Fibroblast of lung (primary cell): ENCODE measurements at regions not wholly inside any gene's neighbourhood (a gene's known extent, or its start where the extent isn't known, plus 50 kb on each side); places are given as distances from the start of the nearest gene placed in this dataset.

Experiments used
- DNase-seq, 2 donors: peaks; one replicate each; pipeline versions ENCODE4 v3.0.0 to v3.0.0-alpha.2; 2010; ENCODE audit warnings: low read depth in 2 of 2
- H2AFZ ChIP-seq: 2 replicates; pipeline ENCODE4 v1.5.1; 2012; ENCODE audit warnings: low read length, control low read depth, inconsistent platforms
- H3K27ac ChIP-seq: 2 replicates; pipeline ENCODE4 v1.5.1; 2011; ENCODE audit warnings: low read length, control low read depth; ENCODE audit not compliant: insufficient read depth
- H3K27me3 ChIP-seq: 2 replicates; pipeline ENCODE4 v1.5.1; 2011; ENCODE audit warnings: mild to moderate bottlenecking, low read length; ENCODE audit not compliant: control insufficient read depth, insufficient read depth
- H3K36me3 ChIP-seq: 2 replicates; pipeline ENCODE4 v1.5.1; 2011; ENCODE audit warnings: low read length; ENCODE audit not compliant: control insufficient read depth, insufficient read depth
- H3K4me1 ChIP-seq: 2 replicates; pipeline ENCODE4 v1.5.1; 2011; ENCODE audit warnings: low read length; ENCODE audit not compliant: control insufficient read depth, insufficient read depth; ENCODE audit errors: extremely low read depth
- H3K4me2 ChIP-seq: 2 replicates; pipeline ENCODE4 v1.5.1; 2011; ENCODE audit warnings: low read length, control low read depth; ENCODE audit not compliant: insufficient read depth; ENCODE audit errors: extremely low read depth
- H3K4me3 ChIP-seq, 4 experiments: fragments of 200-600 bp in 1 of 4; sonication (generic) in 1 of 4; replicated peaks in 1 of 4; 2 replicates each; pipeline ENCODE4 v1.5.1; 2011 to 2016; ENCODE audit warnings: low read length in 4 of 4, low read depth in 3 of 4, mild to moderate bottlenecking in 3 of 4, control low read depth in 2 of 4, inconsistent platforms in 1 of 4, mixed read lengths in 1 of 4; ENCODE audit not compliant: insufficient read depth in 1 of 4; ENCODE audit errors: control extremely low read depth in 1 of 4
- H3K79me2 ChIP-seq: 2 replicates; pipeline ENCODE4 v1.5.1; 2012; ENCODE audit warnings: mild to moderate bottlenecking, low read length, inconsistent platforms; ENCODE audit not compliant: control insufficient read depth, insufficient read depth
- H3K9ac ChIP-seq: 2 replicates; pipeline ENCODE4 v1.5.1; 2011; ENCODE audit warnings: mild to moderate bottlenecking, low read length, control low read depth; ENCODE audit not compliant: insufficient read depth
- H3K9me3 ChIP-seq: 2 replicates; pipeline ENCODE4 v1.5.1; 2012; ENCODE audit warnings: low read depth, low read length; ENCODE audit not compliant: control insufficient read depth, insufficient read depth
- H4K20me1 ChIP-seq: 2 replicates; pipeline ENCODE4 v1.5.1; 2011; ENCODE audit warnings: low read length; ENCODE audit not compliant: control insufficient read depth, insufficient read depth; ENCODE audit errors: extremely low read depth
- CTCF ChIP-seq, 2 donors: IDR thresholded peaks in 1 of 2; conservative IDR thresholded peaks in 1 of 2; 1 replicate in 1 of 2; 2 replicates in 1 of 2; pipeline ENCODE4 v1.5.1; 2011 to 2012; ENCODE audit warnings: low read length in 2 of 2, control low read depth in 1 of 2, inconsistent platforms in 1 of 2, low read depth in 1 of 2, mild to moderate bottlenecking in 1 of 2
- EZH2 ChIP-seq: IDR thresholded peaks from 2 replicates; pipeline ENCODE4 v1.5.1; 2012; ENCODE audit warnings: low read length, control low read depth, mild to moderate bottlenecking; ENCODE audit errors: missing control alignments

- Histone ChIP-seq H3K27me3 (no peaks in the 10 kb centered on the region), H3K4me3 (no peak overlapping the region), H4K20me1 (no peaks in the 10 kb centered on the region), H2AFZ (no peak overlapping the region), H3K36me3 (no peaks in the 10 kb centered on the region), H3K4me2 (no peak overlapping the region), H3K4me1 (no peaks in the 10 kb centered on the region), H3K9ac (no peak overlapping the region), H3K79me2 (no peaks in the 10 kb centered on the region), H3K27ac (no peak overlapping the region), H3K9me3 (no peaks in the 10 kb centered on the region)
- TF ChIP-seq CTCF (conservative IDR thresholded peaks at IDR 0.05 in 1 of 2, IDR thresholded peaks at IDR 0.05 in 1 of 2; ENCODE audit: low read depth in 1 of 2, low read length in 2 of 2): no peak
- TF ChIP-seq EZH2: no peak
- no peak for DNase-seq
These were observed 1065.6 kb downstream of the PLA2G4A start for GRCh38 chr1:187894349-187894748.

GRCh38 chr1:187903223-187903622 is 1074.5 kb downstream of the PLA2G4A start:
- Histone ChIP-seq H3K4me2 (no peak overlapping the region), H3K27me3 (no peaks in the 10 kb centered on the region), H4K20me1 (no peaks in the 10 kb centered on the region), H3K36me3 (no peaks in the 10 kb centered on the region), H3K27ac (no peak overlapping the region), H3K4me3 (no peak overlapping the region), H3K79me2 (no peaks in the 10 kb centered on the region), H3K9me3 (no peaks in the 10 kb centered on the region), H3K4me1 (no peaks in the 10 kb centered on the region), H3K9ac (no peak overlapping the region), H2AFZ (no peak overlapping the region)
- no peak for DNase-seq
- TF ChIP-seq EZH2 (no peak), CTCF (conservative IDR thresholded peaks at IDR 0.05 in 1 of 2, IDR thresholded peaks at IDR 0.05 in 1 of 2; ENCODE audit: low read depth in 1 of 2, low read length in 2 of 2) (no peak)

- Histone ChIP-seq H3K9ac (no peak overlapping the region), H3K4me2 (no peak overlapping the region), H4K20me1 (no peaks in the 10 kb centered on the region), H3K36me3 (no peaks in the 10 kb centered on the region), H3K27me3 (no peaks in the 10 kb centered on the region), H3K4me1 (no peaks in the 10 kb centered on the region), H2AFZ (no peak overlapping the region), H3K9me3 (no peaks in the 10 kb centered on the region), H3K4me3 (no peak overlapping the region), H3K79me2 (no peaks in the 10 kb centered on the region), H3K27ac (no peak overlapping the region)
- no peak for DNase-seq
- TF ChIP-seq CTCF (conservative IDR thresholded peaks at IDR 0.05 in 1 of 2, IDR thresholded peaks at IDR 0.05 in 1 of 2; ENCODE audit: low read depth in 1 of 2, low read length in 2 of 2) (no peak), EZH2 (no peak)
These were observed 1080.6 kb downstream of the PLA2G4A start for GRCh38 chr1:187909382-187909781.
